K562 (cell line): ENCODE measurements at regions not wholly inside any gene's neighbourhood (a gene's known extent, or its start where the extent isn't known, plus 50 kb on each side); places are given as distances from the start of the nearest gene placed in this dataset.

Experiments
- ATAC-seq: fragments of 200-7000 bp; cut with Tn5 transposase; 3 replicates; pipeline ENCODE4 v1.9.1; 2020; ENCODE audit warnings: moderate library complexity
- BruUV-seq: library from RNA; stranded (reverse); fragments of 400-500 nt; replicated peaks from 2 replicates; lab custom pipeline; 2021; lab: Mats Ljungman, UMichigan
- CTCF ChIA-PET: fragments of 300-600 bp; formaldehyde crosslinking; extraction: SDS; loops from one replicate; lab custom pipeline; 2021; ENCODE audit warnings: low intra/inter-chr PET ratio; lab: Yijun Ruan, JAX
- POLR2A ChIA-PET: fragments of 300-600, 350-650 bp; sonication (Branson Sonifier 250); formaldehyde crosslinking; extraction: SDS; loops from one replicate; lab custom pipeline; 2021; ENCODE audit warnings: antibody characterized with exemption, inconsistent platforms; lab: Yijun Ruan, JAX
- DNase-seq, 4 experiments: peaks; one replicate each; pipeline versions ENCODE4 v3.0.0 to v3.0.0-alpha.2; 2011 to 2018; ENCODE audit warnings: low spot score in 3 of 4, mixed read lengths in 3 of 4; ENCODE audit errors: extremely low read depth in 1 of 4
- FAIRE-seq: peaks from 2 replicates; lab custom pipeline; 2011; peaks lifted over from hg19 to GRCh38; lab: Jason Lieb, UNC
- H2AFZ ChIP-seq: 2 replicates; pipeline ENCODE4 v1.6.0; 2011; ENCODE audit warnings: low read depth, low read length, control low read depth, inconsistent platforms
- H3K27ac ChIP-seq: fragments of 200-600 bp; 3 replicates; pipeline ENCODE4 v1.8.0; 2011; ENCODE audit warnings: low read depth, mild to moderate bottlenecking, control low read depth, inconsistent platforms, low read length, moderate library complexity, mixed read lengths; ENCODE audit errors: extremely low read depth
- H3K27me3 ChIP-seq, 2 experiments: fragments of 300-600 bp in 1 of 2; 2 replicates in 1 of 2; 3 replicates in 1 of 2; pipeline versions ENCODE4 v1.6.0 to v1.8.0; 2011; ENCODE audit warnings: inconsistent platforms in 2 of 2, low read length in 2 of 2, mild to moderate bottlenecking in 1 of 2, mixed read lengths in 1 of 2, moderate library complexity in 1 of 2; ENCODE audit not compliant: control insufficient read depth in 2 of 2, insufficient read depth in 2 of 2
- H3K36me3 ChIP-seq: fragments of 300-600 bp; 3 replicates; pipeline ENCODE4 v1.8.0; 2011; ENCODE audit warnings: mild to moderate bottlenecking, low read length, inconsistent platforms; ENCODE audit not compliant: control insufficient read depth, insufficient read depth
- H3K4me1 ChIP-seq, 2 experiments: fragments of 200-600 bp in 1 of 2; replicated peaks in 1 of 2; 2 replicates in 1 of 2; 3 replicates in 1 of 2; pipeline versions ENCODE4 v1.5.1 to v1.8.0; 2011; ENCODE audit warnings: inconsistent platforms in 2 of 2, low read length in 2 of 2, mild to moderate bottlenecking in 1 of 2, mixed read lengths in 1 of 2, moderate library complexity in 1 of 2; ENCODE audit not compliant: control insufficient read depth in 2 of 2, insufficient read depth in 2 of 2
- H3K4me2 ChIP-seq: 2 replicates; pipeline ENCODE4 v1.6.1; 2011; ENCODE audit warnings: low read length, control low read depth, inconsistent platforms, mixed read lengths; ENCODE audit not compliant: insufficient read depth
- H3K4me3 ChIP-seq: fragments of 200-600 bp; sonication (generic), shearing (Covaris generic); 2 replicates; pipeline ENCODE4 v1.5.1; 2016; ENCODE audit warnings: control low read depth, inconsistent platforms
- H3K79me2 ChIP-seq: fragments of 200-600 bp; 3 replicates; pipeline ENCODE4 v1.8.0; 2011; ENCODE audit warnings: low read length, inconsistent platforms; ENCODE audit not compliant: control insufficient read depth, insufficient read depth
- H3K9ac ChIP-seq, 2 experiments: 2 replicates each; pipeline versions ENCODE4 v1.6.0 to v1.6.1; 2011; ENCODE audit warnings: low read depth in 2 of 2, low read length in 2 of 2, control low read depth in 1 of 2, inconsistent platforms in 1 of 2, mild to moderate bottlenecking in 1 of 2, mixed read lengths in 1 of 2; ENCODE audit not compliant: insufficient read depth in 1 of 2
- H3K9me1 ChIP-seq: one replicate; pipeline ENCODE4 v1.6.0; 2011; ENCODE audit warnings: inconsistent platforms, mild to moderate bottlenecking, low read length, moderate library complexity; ENCODE audit not compliant: control insufficient read depth, insufficient read depth
- H3K9me3 ChIP-seq: replicated peaks from 2 replicates; pipeline ENCODE4 v1.5.1; 2011; ENCODE audit warnings: low read depth, low read length, inconsistent platforms; ENCODE audit not compliant: control insufficient read depth, insufficient read depth
- H4K20me1 ChIP-seq: replicated peaks from 2 replicates; pipeline ENCODE4 v1.6.1; 2011; ENCODE audit warnings: low read length, inconsistent platforms, mixed read lengths; ENCODE audit not compliant: control insufficient read depth, insufficient read depth
- BRD4 ChIP-seq: fragments of 200-600 bp; sonication (generic); IDR thresholded peaks from 2 replicates; pipeline ENCODE4 v1.6.1; 2017; ENCODE audit warnings: inconsistent platforms
- CTCF ChIP-seq, 3 experiments: IDR thresholded peaks in 2 of 3; conservative IDR thresholded peaks in 1 of 3; 2 replicates each; pipeline ENCODE4 v1.5.1; 2011 to 2012; ENCODE audit warnings: low read length in 3 of 3, mild to moderate bottlenecking in 3 of 3, control low read depth in 2 of 3, improper control_type of control experiment in 1 of 3, inconsistent platforms in 1 of 3, low read depth in 1 of 3, mixed read lengths in 1 of 3, moderate library complexity in 1 of 3; ENCODE audit not compliant: insufficient read depth in 2 of 3
- ESRRB ChIP-seq: fragments of 250-450 bp; sonication (Bioruptor Pico); IDR thresholded peaks from 2 replicates; pipeline ENCODE4 v1.5.0; 2020; ENCODE audit warnings: mild to moderate bottlenecking, moderate library complexity, borderline replicate concordance
- GTF2F1 ChIP-seq: IDR thresholded peaks from 2 replicates; pipeline ENCODE4 v1.6.1; 2011; ENCODE audit warnings: low read depth, low read length, improper control_type of control experiment
- HSF4 ChIP-seq: fragments of 250-450 bp; sonication (Bioruptor Pico); IDR thresholded peaks from 2 replicates; pipeline ENCODE4 v2.1.2; 2022; ENCODE audit warnings: mild to moderate bottlenecking, moderate library complexity, borderline replicate concordance
- PHF21A ChIP-seq: fragments of 450-650 bp; IDR thresholded peaks from 2 replicates; pipeline ENCODE4 v1.6.1; 2017; ENCODE audit warnings: low read depth, borderline replicate concordance
- RAD51 ChIP-seq: fragments of 450-650 bp; IDR thresholded peaks from 2 replicates; pipeline ENCODE4 v1.7.1; 2016; ENCODE audit warnings: low read depth, mild to moderate bottlenecking, borderline replicate concordance
- RBM39 ChIP-seq: fragments of 200-400 bp; formaldehyde crosslinking; optimal IDR thresholded peaks from 2 replicates; pipeline ENCODE3; 2018; ENCODE audit warnings: low read depth, low read length
- SNAPC5 ChIP-seq: fragments of 250-450 bp; sonication (Bioruptor Pico); IDR thresholded peaks from 2 replicates; pipeline ENCODE4 v1.8.0; 2021; ENCODE audit warnings: moderate library complexity, mild to moderate bottlenecking, inconsistent platforms
- ZNF197 ChIP-seq: fragments of 200-800 bp; sonication (Bioruptor generic); IDR thresholded peaks from 2 replicates; pipeline ENCODE4 v1.6.1; 2016; ENCODE audit warnings: low read depth, missing genetic modification characterization, missing compliant biosample characterization
- WGBS: fragments of 100-300 bp; shearing (Covaris generic); methylation state at CpG from one replicate; pipeline ENCODE4 v1.1.6; 2016; ENCODE audit warnings: low coverage, mixed read lengths; ENCODE audit not compliant: insufficient coverage; ENCODE audit errors: missing lambda C conversion rate; 5-methylcytosine and 5-hydroxymethylcytosine counted together
- in situ Hi-C: fragments of 300-500 bp; cut with MboI; formaldehyde crosslinking; loops from 4 replicates; pipeline ENCODE4 v1.15.0; 2018; ENCODE audit warnings: inconsistent platforms, mixed read lengths
- intact Hi-C: fragments of 100-400 bp; cut with micrococcal nuclease; formaldehyde crosslinking; loops from 2 replicates; pipeline ENCODE4 v1.14.2; 2022
- TF ChIP-seq, protein P1 (sequence below): IDR thresholded peaks from 3 replicates; pipeline ENCODE4 v1.6.1; 2011; ENCODE audit warnings: borderline replicate concordance, mild to moderate bottlenecking; ENCODE audit not compliant: insufficient read length, insufficient read depth
- TF ChIP-seq, protein P2 (sequence below): fragments of 450-650 bp; IDR thresholded peaks from 2 replicates; pipeline ENCODE4 v1.6.1; 2016; ENCODE audit warnings: low read depth, mild to moderate bottlenecking, moderate library complexity

DNA sequence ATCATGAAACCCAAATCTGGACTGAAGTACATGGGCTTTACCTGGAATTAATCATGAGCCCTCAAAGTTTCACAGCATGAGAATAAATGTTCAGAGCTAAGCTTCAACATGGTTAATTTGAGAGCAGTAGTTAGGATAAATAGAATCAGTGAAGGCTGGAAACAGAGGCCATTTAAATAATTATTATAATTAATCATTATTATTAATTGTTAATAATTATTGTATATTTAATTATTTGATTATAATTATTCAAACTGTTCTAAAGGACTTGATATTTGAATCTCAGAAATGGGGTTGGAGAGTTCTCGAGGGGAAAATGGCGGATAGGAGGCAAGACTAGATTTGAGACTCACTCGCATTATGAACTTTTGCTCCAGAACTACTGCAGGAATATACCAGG lies 119.6 kb upstream of the ITGA1 start:
- DNase-seq, result no peak
- H3K9me1 ChIP-seq, result no peaks in the 10 kb centered on the region
- H4K20me1 ChIP-seq, result no peaks in the 10 kb centered on the region
- BruUV-seq, result no TSS peak
- no peaks in the 10 kb centered on the region for H3K4me1 ChIP-seq
- in situ Hi-C loops (loop anchor here (10.0 to 25.0 kb wide), 2 partner anchors 1281 to 1713 kb away; partner anchors contain the start of gene ISL1), intact Hi-C loops (no loop called here)
- no peak overlapping the region for H3K9ac ChIP-seq
- no peak for ATAC-seq
- TF ChIP-seq, protein P1, sequence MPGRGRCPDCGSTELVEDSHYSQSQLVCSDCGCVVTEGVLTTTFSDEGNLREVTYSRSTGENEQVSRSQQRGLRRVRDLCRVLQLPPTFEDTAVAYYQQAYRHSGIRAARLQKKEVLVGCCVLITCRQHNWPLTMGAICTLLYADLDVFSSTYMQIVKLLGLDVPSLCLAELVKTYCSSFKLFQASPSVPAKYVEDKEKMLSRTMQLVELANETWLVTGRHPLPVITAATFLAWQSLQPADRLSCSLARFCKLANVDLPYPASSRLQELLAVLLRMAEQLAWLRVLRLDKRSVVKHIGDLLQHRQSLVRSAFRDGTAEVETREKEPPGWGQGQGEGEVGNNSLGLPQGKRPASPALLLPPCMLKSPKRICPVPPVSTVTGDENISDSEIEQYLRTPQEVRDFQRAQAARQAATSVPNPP, result no peak
- TF ChIP-seq PHF21A, result no peak
- POLR2A ChIA-PET, result no interaction called here
- no peaks in the 10 kb centered on the region for H3K9me3 ChIP-seq
- H3K36me3 ChIP-seq, result no peaks in the 10 kb centered on the region
- CTCF ChIA-PET, result no interaction called here
- no peak overlapping the region for H3K27ac ChIP-seq
- no peaks in the 10 kb centered on the region for H3K27me3 ChIP-seq
- H3K79me2 ChIP-seq, result no peaks in the 10 kb centered on the region
- no peak overlapping the region for H2AFZ ChIP-seq
- no peak overlapping the region for H3K4me2 ChIP-seq
- WGBS, result 0% methylated on average over 3 of the region's 3 CpGs
- H3K4me3 ChIP-seq, result no peak overlapping the region
- no peak for FAIRE-seq

GRCh38 chr5:52668544-52669185 lies 119.1 kb upstream of the ITGA1 start:
- WGBS, result 0% methylated on average over 16 of the region's 20 CpGs
- Histone ChIP-seq H3K9ac (no peak overlapping the region), H2AFZ (no peak overlapping the region), H3K4me2 (no peak overlapping the region), H3K79me2 (no peaks in the 10 kb centered on the region), H4K20me1 (no peaks in the 10 kb centered on the region), H3K4me1 (no peaks in the 10 kb centered on the region), H3K4me3 (no peak overlapping the region), H3K9me1 (no peaks in the 10 kb centered on the region), H3K36me3 (no peaks in the 10 kb centered on the region), H3K9me3 (no peaks in the 10 kb centered on the region), H3K27ac (no peak overlapping the region), H3K27me3 (no peaks in the 10 kb centered on the region)
- BruUV-seq, result no TSS peak
- ChIA-PET POLR2A (no interaction called here), CTCF (no interaction called here)
- intact Hi-C loops (no loop called here), in situ Hi-C loops (loop anchor here (10.0 to 25.0 kb wide), 2 partner anchors 1281 to 1714 kb away; partner anchors contain the start of gene ISL1)
- no peak for FAIRE-seq
- DNase-seq, result no peak
- ATAC-seq, result no peak
- TF ChIP-seq RBM39 (no peak), BRD4 (no peak), SNAPC5 (CRISPR knock-in tag) (no peak), CTCF (IDR thresholded peaks at IDR 0.05 in 2 of 3, conservative IDR thresholded peaks at IDR 0.05 in 1 of 3; ENCODE audit: insufficient read depth in 2 of 3, low read depth in 1 of 3, low read length in 3 of 3) (no peak), RAD51 (no peak), ZNF197 (CRISPR knock-in tag) (no peak), GTF2F1 (no peak), ESRRB (no peak), HSF4 (CRISPR knock-in tag) (no peak)
- TF ChIP-seq, protein P2, sequence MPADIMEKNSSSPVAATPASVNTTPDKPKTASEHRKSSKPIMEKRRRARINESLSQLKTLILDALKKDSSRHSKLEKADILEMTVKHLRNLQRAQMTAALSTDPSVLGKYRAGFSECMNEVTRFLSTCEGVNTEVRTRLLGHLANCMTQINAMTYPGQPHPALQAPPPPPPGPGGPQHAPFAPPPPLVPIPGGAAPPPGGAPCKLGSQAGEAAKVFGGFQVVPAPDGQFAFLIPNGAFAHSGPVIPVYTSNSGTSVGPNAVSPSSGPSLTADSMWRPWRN, result no peak
